DMS79 treated with DMSO at 0.1 percent for 48 hours (cell line): ENCODE measurements at regions not wholly inside any gene's neighbourhood (a gene's known extent, or its start where the extent isn't known, plus 50 kb on each side); places are given as distances from the start of the nearest gene placed in this dataset.
"Not testable (repeated sequence)": the region's sequence is repeated elsewhere in the genome, so short reads cannot be mapped to it uniquely, and the experiment has no call there.

Source experiments
- DNase-seq: peaks from one replicate; lab custom pipeline; 2025; lab: John Stamatoyannopoulos, UW

GRCh38 chr13:44149231-44149630, 224.4 kb upstream of the SERP2 start:
- DNase-seq = not testable (repeated sequence)

GRCh38 chr13:44149821-44150220, 223.8 kb upstream of the SERP2 start:
- DNase-seq = no peak

GRCh38 chr13:44151474-44151873, 222.2 kb upstream of the SERP2 start:
- no peak for DNase-seq

- DNase-seq = no peak
These were observed 220.1 kb upstream of the SERP2 start for GRCh38 chr13:44153496-44153895.

- peak; percentile 80 for DNase-seq
These were observed 218.0 kb upstream of the SERP2 start for GRCh38 chr13:44155422-44156293.

DNA sequence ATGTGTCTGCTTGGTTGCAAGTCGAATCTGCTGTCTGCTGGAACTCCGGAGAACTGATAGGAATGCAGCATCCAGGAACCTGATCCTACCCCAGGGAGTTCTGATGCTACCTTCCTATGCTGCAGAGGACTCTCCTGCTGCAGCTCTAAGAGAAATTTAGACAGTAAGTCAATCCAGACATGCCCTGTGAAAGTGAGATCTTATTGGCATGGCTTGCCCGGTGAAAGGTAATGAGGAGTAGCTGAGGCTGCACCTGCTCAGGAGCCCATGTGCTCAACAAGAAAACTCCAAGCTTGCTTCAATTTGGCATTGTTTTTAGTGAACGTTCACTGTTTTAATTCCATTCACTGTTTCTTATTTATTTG, 217.3 kb upstream of the SERP2 start:
- peak; percentile 43 for DNase-seq

DNA sequence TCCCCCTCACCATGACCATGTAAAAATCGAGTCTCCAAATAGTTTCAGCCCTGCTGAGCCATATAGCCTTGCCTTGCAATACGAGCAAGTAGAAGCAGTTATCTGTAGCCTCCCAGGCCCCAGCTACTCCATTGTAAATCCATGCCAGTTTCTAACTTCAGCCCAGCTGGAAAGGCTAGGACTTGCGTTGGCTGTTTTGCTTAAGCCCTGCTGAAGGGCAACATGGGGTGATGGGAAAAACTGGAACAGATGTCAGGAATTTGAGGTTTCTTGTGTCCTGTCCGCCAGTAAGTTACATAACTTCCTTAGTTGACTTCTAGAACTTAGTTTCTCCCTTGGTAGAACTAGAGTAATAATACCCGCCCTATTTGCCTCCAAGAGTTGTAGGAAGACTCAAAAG, 216.0 kb upstream of the SERP2 start:
- DNase-seq = no peak

DNA sequence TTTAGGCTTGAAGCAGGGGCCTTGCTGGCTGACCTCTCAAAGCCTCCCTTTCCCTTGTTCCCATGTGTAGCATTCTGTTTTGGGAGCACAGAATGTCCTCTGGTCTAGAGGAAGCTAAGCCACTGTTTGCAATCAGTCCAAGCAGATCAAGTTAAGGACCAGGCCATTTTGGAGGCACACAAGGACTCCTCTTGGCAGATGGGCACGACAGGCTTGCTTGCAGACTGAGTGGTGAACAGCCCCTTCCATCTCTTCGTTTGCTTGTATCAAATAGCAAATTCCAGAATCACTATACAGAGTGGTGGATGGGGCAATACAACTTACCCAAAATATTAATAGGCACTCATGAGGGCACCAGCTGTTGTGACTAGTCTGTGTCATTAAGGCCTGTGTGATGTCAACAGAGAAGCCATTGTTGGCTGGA, 215.5 kb upstream of the SERP2 start:
- no peak for DNase-seq

DNA sequence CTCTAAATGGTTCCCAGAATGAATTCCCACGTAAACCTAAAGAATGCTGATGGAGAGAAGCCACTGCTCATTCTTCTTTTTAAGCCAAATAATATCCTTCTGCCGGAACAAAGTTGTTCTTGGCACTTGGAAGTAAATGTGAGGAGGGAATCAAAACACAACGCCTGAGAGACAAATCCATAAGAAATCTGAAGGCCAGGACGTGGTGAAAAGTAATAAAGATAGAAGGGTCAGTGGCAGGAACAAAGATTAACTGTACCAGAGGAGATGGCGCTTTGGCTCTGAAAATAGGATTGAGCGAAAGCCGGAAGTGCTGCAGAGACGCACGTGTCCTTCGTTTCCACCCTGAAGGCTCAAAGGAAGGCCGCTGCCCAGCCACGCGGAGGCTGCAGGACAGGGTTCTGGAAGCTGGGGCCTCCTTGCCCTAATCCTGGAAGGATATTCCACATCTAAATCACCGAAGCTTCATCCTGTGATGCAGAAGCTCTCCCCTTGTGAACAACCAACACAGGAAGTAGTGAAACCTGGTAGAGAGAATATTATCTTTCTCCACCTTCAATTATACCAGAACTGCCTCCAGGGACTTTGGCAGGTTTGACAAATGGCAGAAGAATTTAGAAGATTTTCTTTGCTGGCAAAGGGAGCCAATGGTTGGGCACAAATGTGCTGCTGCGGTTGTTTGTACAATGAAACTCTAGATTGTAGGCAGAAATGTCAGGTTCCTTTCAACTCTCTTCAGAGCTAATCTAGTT, 214.6 kb upstream of the SERP2 start:
- no peak for DNase-seq

GRCh38 chr13:44159633-44160279, 213.9 kb upstream of the SERP2 start:
- DNase-seq = no peak

DNA sequence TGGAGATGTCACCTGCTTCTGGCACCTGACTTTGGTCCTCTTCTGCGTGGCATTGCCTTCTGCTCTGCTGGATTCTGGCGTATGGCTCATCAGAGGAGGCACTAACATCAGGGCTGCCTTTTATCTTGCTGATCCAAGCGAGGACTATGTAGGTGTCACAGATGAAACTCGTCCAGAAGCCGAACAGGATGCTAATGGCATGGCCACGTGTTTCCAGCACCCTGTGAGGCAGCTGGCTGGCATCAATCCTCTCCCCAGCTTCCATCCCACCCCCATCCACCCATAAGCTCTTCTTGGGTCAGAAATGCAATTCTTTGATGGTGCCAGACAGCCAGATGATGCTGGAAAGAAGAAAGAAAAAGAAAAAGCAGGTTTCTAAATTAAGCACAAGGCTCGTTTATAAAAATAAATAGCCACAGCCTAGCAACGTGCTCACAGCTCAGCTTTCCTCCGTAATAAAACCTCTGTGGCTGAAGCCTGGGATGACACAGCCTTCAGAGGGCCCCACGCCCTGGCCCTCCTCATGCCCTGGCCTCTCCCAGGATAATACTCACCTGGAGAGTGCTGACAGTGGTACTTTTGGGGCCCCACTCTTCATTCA, 212.9 kb upstream of the SERP2 start:
- DNase-seq = no peak

GRCh38 chr13:44163108-44163507, 210.5 kb upstream of the SERP2 start:
- DNase-seq = no peak

GRCh38 chr13:44165221-44165888, 208.3 kb upstream of the SERP2 start:
- DNase-seq = peak; percentile 25

GRCh38 chr13:44165889-44166496, 207.6 kb upstream of the SERP2 start:
- no peak for DNase-seq

DNA sequence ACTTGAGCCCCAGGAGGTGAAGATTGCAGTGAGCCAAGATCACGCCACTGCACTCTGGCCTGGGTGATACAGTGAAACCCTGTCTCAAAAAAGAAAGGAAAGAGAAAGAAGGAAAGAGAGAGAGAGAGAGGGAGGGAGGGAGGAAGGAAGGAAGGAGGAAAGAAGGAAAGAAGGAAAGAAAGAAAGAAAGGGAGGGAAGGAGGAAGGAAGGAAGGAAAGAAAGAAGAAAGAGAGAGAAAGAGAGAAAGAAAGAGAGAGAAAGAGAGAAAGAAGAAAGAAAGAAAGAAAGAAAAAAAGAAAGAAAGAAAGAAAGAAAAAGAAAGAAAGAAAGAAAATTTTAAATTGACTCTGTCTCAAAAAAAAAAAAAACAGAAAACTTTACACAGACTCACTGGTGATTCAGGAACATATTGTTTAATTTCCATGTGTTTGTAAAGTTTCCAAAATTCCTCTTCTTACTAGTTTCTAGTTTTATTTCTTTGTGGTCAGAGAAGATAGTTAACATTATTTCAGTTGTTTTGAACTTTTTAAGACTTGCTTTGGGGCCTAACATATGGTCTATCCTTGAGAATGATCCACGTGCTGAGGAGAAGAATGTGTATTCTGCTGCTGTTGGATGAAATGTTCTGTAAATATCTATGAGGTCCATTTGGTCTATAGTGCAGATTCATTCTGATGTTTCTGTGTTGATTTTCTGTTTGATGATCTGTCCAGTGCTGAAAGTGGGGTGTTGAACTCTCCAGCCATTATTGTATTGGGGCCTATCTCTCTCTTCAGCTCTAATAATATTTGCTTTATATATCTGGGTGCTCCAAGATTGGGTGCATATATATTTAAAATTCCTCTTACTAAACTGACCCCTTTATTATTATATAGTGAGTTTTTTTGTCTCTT, 204.4 kb upstream of the SERP2 start:
- no peak for DNase-seq

GRCh38 chr13:44170731-44171130, 202.9 kb upstream of the SERP2 start:
- DNase-seq = no peak

DNA sequence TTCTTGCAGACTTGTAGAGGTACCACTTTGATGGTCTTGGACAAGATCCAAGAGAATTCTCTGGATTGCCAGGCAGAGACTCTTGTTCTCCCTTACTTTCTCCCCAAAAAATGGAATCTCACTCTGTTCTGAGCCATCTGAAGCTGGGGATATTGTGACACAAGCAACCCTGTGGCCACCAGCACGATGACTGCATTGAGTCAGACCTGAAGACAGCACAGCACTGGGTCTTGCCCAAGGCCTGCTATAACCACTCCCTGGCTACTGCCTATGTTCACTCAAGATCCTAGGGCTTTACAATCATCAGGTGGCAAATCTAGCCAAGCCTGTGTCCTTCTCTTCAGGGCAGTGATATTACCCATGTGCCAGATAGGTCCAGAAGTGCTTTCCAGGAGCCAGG, 202.5 kb upstream of the SERP2 start:
- no peak for DNase-seq

DNA sequence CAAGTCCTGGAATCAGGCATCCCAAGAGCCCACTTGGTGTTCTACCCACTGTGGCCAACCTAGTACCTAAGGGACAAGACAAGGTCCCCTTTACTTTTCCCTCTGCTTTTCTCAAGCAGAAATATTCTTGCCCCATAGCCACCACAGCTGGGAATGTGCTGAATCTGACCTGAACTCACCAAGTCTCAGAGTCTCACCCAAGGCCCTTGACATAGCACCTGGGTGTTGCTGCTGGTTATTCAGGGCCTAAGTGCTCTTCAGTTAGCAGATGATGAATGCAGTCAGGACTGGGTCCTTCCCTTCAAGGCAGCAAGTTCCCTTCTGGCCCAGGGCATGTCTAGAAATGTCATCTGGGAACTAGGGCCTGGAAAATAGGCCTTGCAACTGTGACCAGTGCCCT, 201.8 kb upstream of the SERP2 start:
- DNase-seq = no peak

DNA sequence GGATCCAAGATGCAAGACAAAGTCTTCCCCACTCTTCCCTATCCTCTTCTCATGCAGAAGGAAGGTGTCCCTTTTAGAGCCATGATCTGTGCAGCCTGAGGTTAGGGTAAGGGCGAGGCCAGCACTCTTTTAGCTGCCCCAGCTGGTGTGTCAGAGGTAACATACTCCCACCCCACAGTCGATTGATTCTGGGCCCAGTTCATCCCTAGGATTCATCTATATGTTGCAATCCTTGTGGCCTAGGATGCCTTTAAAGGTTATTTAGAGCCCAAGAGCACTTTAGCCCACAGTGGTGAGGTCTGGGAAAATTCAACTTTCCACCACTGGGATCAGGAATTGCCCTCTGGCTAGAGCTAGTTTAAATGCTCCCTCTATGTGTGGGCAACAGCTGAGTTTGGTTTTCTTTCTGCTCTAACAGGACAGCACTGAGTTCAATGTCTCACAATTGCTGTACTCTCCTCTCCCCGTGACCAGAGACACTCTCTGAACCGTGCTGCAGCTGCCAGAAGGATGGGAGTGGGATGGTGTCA, 201.3 kb upstream of the SERP2 start:
- DNase-seq = no peak

- no peak for DNase-seq
These were observed 198.7 kb upstream of the SERP2 start for GRCh38 chr13:44174769-44175425.
